ENCODE measurements at regions not wholly inside any gene's neighbourhood (a gene's known extent, or its start where the extent isn't known, plus 50 kb on each side); places are given as distances from the start of the nearest gene placed in this dataset.

DNA sequence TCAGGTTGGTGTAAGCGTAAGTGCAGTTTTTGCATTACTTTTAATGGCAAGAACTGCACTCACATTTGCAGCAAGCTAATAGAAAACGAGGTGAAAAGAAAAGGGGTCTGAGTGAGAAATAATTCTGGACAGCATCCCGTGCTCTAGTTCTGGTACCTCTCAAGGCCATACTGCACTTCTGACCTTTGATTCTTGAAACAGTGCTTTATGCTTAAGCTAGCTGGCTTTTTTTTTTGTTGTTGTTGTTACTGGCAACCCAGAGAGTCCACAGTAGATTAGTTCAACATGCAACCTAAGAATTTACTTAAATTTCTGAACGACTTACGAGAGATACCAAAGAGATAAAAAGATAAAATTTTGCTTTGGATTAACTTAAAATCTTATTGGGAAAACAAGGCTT is 75.2 kb upstream of the PRKD1 start:
- no peak overlapping the region for H3K4me3 ChIP-seq
- ATAC-seq, result no peak
- WGBS, 2 donors (ENCODE audit: low coverage in 1 of 2), result 74 to 78% methylated on average over 4 to 5 of the region's 5 CpGs

DNA sequence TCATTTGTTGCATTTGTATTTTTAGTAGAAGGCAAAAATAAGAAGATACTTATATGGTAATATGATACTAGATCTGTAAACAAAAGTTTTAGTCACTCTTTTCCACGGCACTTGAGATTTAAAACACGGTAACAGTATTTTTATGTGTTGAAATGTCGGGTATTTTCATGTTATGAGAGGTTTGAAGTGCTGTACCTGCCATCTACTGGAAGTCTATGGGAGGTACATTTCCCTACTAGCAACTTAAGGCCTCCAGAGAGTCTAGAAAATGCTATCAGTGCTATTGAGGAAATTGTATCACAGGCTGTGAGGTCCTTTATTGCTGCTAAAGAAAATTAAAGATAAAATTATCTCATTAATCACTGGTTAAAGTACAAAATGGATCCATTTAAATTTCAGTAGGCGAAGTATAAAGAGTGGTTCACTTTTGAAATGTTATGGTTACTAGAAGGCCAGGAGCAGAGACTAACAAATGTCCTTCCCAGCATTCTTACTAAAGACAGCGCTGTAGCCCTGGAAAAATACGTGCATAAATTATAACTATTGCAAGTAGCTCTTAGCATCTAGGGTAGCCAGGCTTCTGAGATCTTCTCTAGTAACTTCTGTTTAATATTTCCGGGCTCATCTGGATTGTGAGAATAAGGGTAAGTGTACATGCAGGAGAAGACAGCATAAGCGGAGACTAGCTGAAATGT is 77.6 kb upstream of the PRKD1 start:
- ATAC-seq, result peak; percentile 77
- Histone ChIP-seq H3K27ac (no peak overlapping the region), H3K36me3 (no peaks in the 10 kb centered on the region), H3K4me1 (no peaks in the 10 kb centered on the region), H3K27me3 (no peaks in the 10 kb centered on the region), H3K9me3 (no peaks in the 10 kb centered on the region), H3K4me3 (no peak overlapping the region)
- no peak for TF ChIP-seq EP300 (IDR thresholded peaks at IDR 0.05)
- peak; percentile 52 to 81 (median 76) for TF ChIP-seq CTCF (IDR thresholded peaks at IDR 0.05)
- WGBS, 2 donors (ENCODE audit: low coverage in 1 of 2), result 39 to 43% methylated on average over 6 to 8 of the region's 8 CpGs

More for the DNA sequence above, 75.2 kb upstream of the PRKD1 start:
- Histone ChIP-seq H3K36me3 (no peaks in the 10 kb centered on the region), H3K4me1 (no peaks in the 10 kb centered on the region), H3K9me3 (no peaks in the 10 kb centered on the region), H3K27me3 (no peaks in the 10 kb centered on the region), H3K27ac (no peak overlapping the region)
- no peak for TF ChIP-seq POLR2AphosphoS5 (IDR thresholded peaks at IDR 0.05)
- no peak for TF ChIP-seq POLR2A (IDR thresholded peaks at IDR 0.05)
- TF ChIP-seq CTCF (IDR thresholded peaks at IDR 0.05), result no peak
- TF ChIP-seq EP300 (IDR thresholded peaks at IDR 0.05), result no peak

DNA sequence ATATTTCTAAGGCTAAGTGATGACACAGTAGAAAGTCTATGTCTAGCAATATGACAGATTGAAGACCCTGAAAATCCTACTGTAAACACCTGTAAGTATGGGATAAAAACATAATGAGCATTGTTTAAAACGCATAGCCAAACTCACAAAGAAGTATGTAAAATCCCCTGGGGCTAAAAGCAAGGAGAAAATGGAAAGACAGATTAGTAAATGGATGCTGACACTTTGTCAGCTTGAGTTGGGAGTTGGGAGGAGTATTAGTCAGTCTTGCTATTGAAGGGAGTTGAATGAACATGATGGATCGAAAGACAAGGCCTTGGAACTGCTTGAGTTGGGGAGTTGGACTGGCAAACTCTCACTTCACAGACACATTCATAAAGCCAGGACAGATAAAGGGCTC is 79.0 kb upstream of the PRKD1 start:
- TF ChIP-seq EP300 (IDR thresholded peaks at IDR 0.05) (no peak), CTCF (IDR thresholded peaks at IDR 0.05) (no peak), POLR2A (IDR thresholded peaks at IDR 0.05) (no peak), POLR2AphosphoS5 (IDR thresholded peaks at IDR 0.05) (no peak)
- ATAC-seq, result no peak
- no peaks in the 10 kb centered on the region for H3K9me3 ChIP-seq
- no peaks in the 10 kb centered on the region for H3K27me3 ChIP-seq
- 75 to 77% methylated on average over 1 to 2 of the region's 2 CpGs for WGBS, 2 donors (ENCODE audit: low coverage in 1 of 2)
- H3K36me3 ChIP-seq, result no peaks in the 10 kb centered on the region
- H3K27ac ChIP-seq, result no peak overlapping the region
- H3K4me3 ChIP-seq, result no peak overlapping the region
- H3K4me1 ChIP-seq, result no peaks in the 10 kb centered on the region

DNA sequence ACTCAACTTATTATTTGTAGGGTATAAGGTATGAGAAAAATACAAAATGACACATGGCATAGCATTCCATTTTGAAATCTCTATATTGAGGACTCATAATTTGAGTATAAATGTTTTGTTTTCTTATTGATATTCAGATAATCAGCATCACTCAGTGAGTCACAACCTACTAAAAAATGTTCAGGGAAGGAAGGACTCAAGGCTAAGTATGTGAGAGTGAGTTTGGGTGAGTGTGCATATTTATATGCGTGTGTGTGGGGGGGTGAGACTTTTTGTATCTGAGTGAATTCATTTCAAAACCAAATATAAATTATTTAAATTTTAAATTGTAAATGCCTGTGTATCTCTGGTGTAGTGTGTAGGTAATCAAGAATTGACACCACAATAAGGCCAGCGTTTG is 87.8 kb upstream of the PRKD1 start:
- no peaks in the 10 kb centered on the region for H3K36me3 ChIP-seq
- 83 to 93% methylated on average over 2 of the region's 2 CpGs for WGBS, 2 donors (ENCODE audit: low coverage in 1 of 2)
- no peak overlapping the region for H3K27ac ChIP-seq
- no peaks in the 10 kb centered on the region for H3K9me3 ChIP-seq
- TF ChIP-seq CTCF (IDR thresholded peaks at IDR 0.05), result no peak
- TF ChIP-seq POLR2A (IDR thresholded peaks at IDR 0.05), result no peak
- no peak for TF ChIP-seq EP300 (IDR thresholded peaks at IDR 0.05)
- no peak for TF ChIP-seq POLR2AphosphoS5 (IDR thresholded peaks at IDR 0.05)
- ATAC-seq, result no peak
- no peaks in the 10 kb centered on the region for H3K27me3 ChIP-seq
- no peaks in the 10 kb centered on the region for H3K4me1 ChIP-seq
- H3K4me3 ChIP-seq, result no peak overlapping the region

DNA sequence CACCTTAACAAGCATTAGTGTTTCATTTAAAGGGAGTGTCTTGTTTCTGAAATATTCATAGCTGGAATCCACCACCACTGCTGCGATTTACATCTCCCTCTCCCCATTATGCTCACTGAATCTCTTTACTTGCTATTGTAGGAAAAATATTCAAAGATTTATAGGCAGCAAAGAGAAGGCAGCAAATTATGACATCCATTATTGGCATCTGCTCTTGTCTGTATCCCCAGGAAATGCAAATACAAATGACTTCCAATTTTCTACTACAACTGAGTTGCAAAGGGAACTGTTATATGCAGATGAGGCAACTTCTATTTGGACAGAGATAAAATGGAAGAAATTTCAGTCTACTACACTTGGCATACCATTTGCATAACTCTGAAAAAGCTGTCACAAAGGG is 88.4 kb upstream of the PRKD1 start:
- no peaks in the 10 kb centered on the region for H3K27me3 ChIP-seq
- H3K4me3 ChIP-seq, result no peak overlapping the region
- no peak overlapping the region for H3K27ac ChIP-seq
- TF ChIP-seq POLR2A (IDR thresholded peaks at IDR 0.05) (no peak), POLR2AphosphoS5 (IDR thresholded peaks at IDR 0.05) (no peak)
- H3K4me1 ChIP-seq, result no peaks in the 10 kb centered on the region
- H3K36me3 ChIP-seq, result no peaks in the 10 kb centered on the region
- no peak for ATAC-seq
- WGBS, 2 donors (ENCODE audit: low coverage in 1 of 2), result 80% methylated on average over 1 of the region's 1 CpG
- H3K9me3 ChIP-seq, result no peaks in the 10 kb centered on the region

Measured in gastroesophageal sphincter (tissue), 4 donors.